HEK293T (cell line): ENCODE measurements at regions not wholly inside any gene's neighbourhood (a gene's known extent, or its start where the extent isn't known, plus 50 kb on each side); places are given as distances from the start of the nearest gene placed in this dataset.

ENCODE experiments used
- ARNT ChIP-seq: fragments of 450-650 bp; IDR thresholded peaks from 2 replicates; pipeline ENCODE4 v1.6.1; 2017; ENCODE audit warnings: mild to moderate bottlenecking
- BHLHE40 ChIP-seq: fragments of 450-650 bp; IDR thresholded peaks from 2 replicates; pipeline ENCODE4 v1.6.1; 2016; ENCODE audit warnings: mild to moderate bottlenecking, moderate library complexity, borderline replicate concordance
- FOXM1 ChIP-seq: fragments of 450-650 bp; IDR thresholded peaks from 2 replicates; pipeline ENCODE4 v1.6.1; 2017; ENCODE audit warnings: mild to moderate bottlenecking, borderline replicate concordance
- NFRKB ChIP-seq: fragments of 450-650 bp; IDR thresholded peaks from 2 replicates; pipeline ENCODE4 v1.6.1; 2016; ENCODE audit warnings: mild to moderate bottlenecking, moderate library complexity

GRCh38 chr2:8526403-8526696 lies 155.5 kb upstream of the ID2 start:
- TF ChIP-seq NFRKB (no peak), ARNT (no peak), FOXM1 (no peak), BHLHE40 (no peak)
